Kidney epithelial cell (primary cell): ENCODE measurements at regions not wholly inside any gene's neighbourhood (a gene's known extent, or its start where the extent isn't known, plus 50 kb on each side); places are given as distances from the start of the nearest gene placed in this dataset.

ENCODE experiments used
- DNase-seq: peaks from one replicate; pipeline ENCODE4 v3.0.0-alpha.2; 2010; ENCODE audit warnings: low read depth
- H3K27me3 ChIP-seq: 2 replicates; pipeline ENCODE4 v1.6.0; 2011; ENCODE audit warnings: low read length; ENCODE audit not compliant: control insufficient read depth, insufficient read depth
- H3K36me3 ChIP-seq: 2 replicates; pipeline ENCODE4 v1.5.1; 2011; ENCODE audit warnings: low read length; ENCODE audit not compliant: control insufficient read depth, insufficient read depth
- H3K4me3 ChIP-seq: 2 replicates; pipeline ENCODE4 v1.5.1; 2011; ENCODE audit warnings: low read depth, mild to moderate bottlenecking, control low read depth, low read length
- CTCF ChIP-seq: IDR thresholded peaks from 2 replicates; pipeline ENCODE4 v1.5.1; 2011; ENCODE audit warnings: mild to moderate bottlenecking, moderate library complexity, low read length, control low read depth, inconsistent platforms; ENCODE audit not compliant: insufficient read depth, poor library complexity, severe bottlenecking

- Histone ChIP-seq H3K4me3 (no peak overlapping the region), H3K27me3 (no peaks in the 10 kb centered on the region)
These were observed 276.3 kb downstream of the PTTG2 start for GRCh38 chr4:38236503-38236902.

GRCh38 chr4:38237139-38237538, 276.9 kb downstream of the PTTG2 start:
- Histone ChIP-seq H3K27me3 (no peaks in the 10 kb centered on the region), H3K36me3 (no peaks in the 10 kb centered on the region), H3K4me3 (no peak overlapping the region)
- no peak for DNase-seq
- no peak for TF ChIP-seq CTCF

More at GRCh38 chr4:38236503-38236902, 276.3 kb downstream of the PTTG2 start:
- TF ChIP-seq CTCF: no peak
- DNase-seq: no peak
- no peaks in the 10 kb centered on the region for H3K36me3 ChIP-seq

- Histone ChIP-seq H3K36me3 (no peaks in the 10 kb centered on the region), H3K27me3 (no peaks in the 10 kb centered on the region), H3K4me3 (no peak overlapping the region)
- DNase-seq: no peak
- no peak for TF ChIP-seq CTCF
These were observed 281.3 kb downstream of the PTTG2 start for GRCh38 chr4:38241541-38241940.

GRCh38 chr4:38242101-38242500, 281.9 kb downstream of the PTTG2 start:
- H3K27me3 ChIP-seq: no peaks in the 10 kb centered on the region
- no peak for DNase-seq
- H3K4me3 ChIP-seq: no peak overlapping the region
- TF ChIP-seq CTCF: no peak
- no peaks in the 10 kb centered on the region for H3K36me3 ChIP-seq

- no peak for TF ChIP-seq CTCF
- no peaks in the 10 kb centered on the region for H3K36me3 ChIP-seq
- no peak overlapping the region for H3K4me3 ChIP-seq
- no peaks in the 10 kb centered on the region for H3K27me3 ChIP-seq
- no peak for DNase-seq
These were observed 282.7 kb downstream of the PTTG2 start for GRCh38 chr4:38242822-38243387.

- no peak for TF ChIP-seq CTCF
- Histone ChIP-seq H3K27me3 (no peaks in the 10 kb centered on the region), H3K4me3 (no peak overlapping the region), H3K36me3 (no peaks in the 10 kb centered on the region)
- DNase-seq: no peak
These were observed 283.3 kb downstream of the PTTG2 start for GRCh38 chr4:38243388-38244053.
